HepG2 (cell line): ENCODE measurements at regions not wholly inside any gene's neighbourhood (a gene's known extent, or its start where the extent isn't known, plus 50 kb on each side); places are given as distances from the start of the nearest gene placed in this dataset.

Experiments
- ATAC-seq: fragments of 200-7000 bp; cut with Tn5 transposase; 3 replicates; pipeline ENCODE4 v1.9.1; 2020; ENCODE audit warnings: mild to moderate bottlenecking, moderate library complexity
- BruUV-seq: library from RNA; stranded (reverse); fragments of 400-500 nt; replicated peaks from 2 replicates; lab custom pipeline; 2021; lab: Mats Ljungman, UMichigan
- CTCF ChIA-PET: fragments of 300-600 bp; formaldehyde crosslinking; extraction: SDS; loops from one replicate; lab custom pipeline; 2021; ENCODE audit warnings: low total read pairs, inconsistent platforms, low intra/inter-chr PET ratio; lab: Yijun Ruan, JAX
- POLR2A ChIA-PET: fragments of 350-600 bp; sonication (Branson Sonifier 250); formaldehyde crosslinking; loops from one replicate; lab custom pipeline; 2020; ENCODE audit warnings: antibody characterized with exemption, inconsistent platforms; lab: Yijun Ruan, JAX
- DNase-seq: peaks from one replicate; pipeline ENCODE4 v3.0.0-alpha.2; 2015; ENCODE audit warnings: low spot score
- FAIRE-seq: peaks from 3 replicates; lab custom pipeline; 2011; peaks lifted over from hg19 to GRCh38; lab: Jason Lieb, UNC
- H2AFZ ChIP-seq: one replicate; pipeline ENCODE4 v1.6.1; 2011; ENCODE audit warnings: low read length, inconsistent platforms
- H3K27ac ChIP-seq: fragments of 300-600 bp; 3 replicates; pipeline ENCODE4 v1.8.0; 2011; ENCODE audit warnings: mixed run types, mild to moderate bottlenecking, mixed read lengths, low read length, inconsistent platforms; ENCODE audit not compliant: insufficient read depth; ENCODE audit errors: extremely low read length
- H3K27me3 ChIP-seq, 2 experiments: fragments of 200-600 bp in 1 of 2; 2 replicates in 1 of 2; 3 replicates in 1 of 2; pipeline versions ENCODE4 v1.6.0 to v1.8.0; 2011; ENCODE audit warnings: low read length in 2 of 2, mild to moderate bottlenecking in 2 of 2, moderate library complexity in 2 of 2, inconsistent platforms in 1 of 2; ENCODE audit not compliant: insufficient read depth in 2 of 2, control insufficient read depth in 1 of 2
- H3K36me3 ChIP-seq, 2 experiments: fragments of 200-600 bp in 1 of 2; replicated peaks in 1 of 2; 2 replicates in 1 of 2; 3 replicates in 1 of 2; pipeline versions ENCODE4 v1.5.1 to v1.8.0; 2011; ENCODE audit warnings: low read length in 2 of 2, inconsistent platforms in 1 of 2; ENCODE audit not compliant: insufficient read depth in 2 of 2, control insufficient read depth in 1 of 2
- H3K4me1 ChIP-seq: 2 replicates; pipeline ENCODE4 v1.5.1; 2012; ENCODE audit warnings: low read length, inconsistent platforms; ENCODE audit not compliant: insufficient read depth
- H3K4me2 ChIP-seq: 2 replicates; pipeline ENCODE4 v1.6.0; 2011; ENCODE audit warnings: low read depth, low read length, inconsistent platforms
- H3K4me3 ChIP-seq, 3 experiments: fragments of 200-600 bp in 1 of 3; sonication (generic), shearing (Covaris generic) in 1 of 3; replicated peaks in 1 of 3; 2 replicates each; pipeline ENCODE4 v1.5.1; 2011 to 2016; ENCODE audit warnings: low read length in 3 of 3, inconsistent platforms in 2 of 3, low read depth in 2 of 3, mild to moderate bottlenecking in 2 of 3, control low read depth in 1 of 3, mixed read lengths in 1 of 3; ENCODE audit not compliant: insufficient read depth in 1 of 3
- H3K79me2 ChIP-seq: one replicate; pipeline ENCODE4 v1.6.1; 2011; ENCODE audit warnings: low read length, inconsistent platforms; ENCODE audit not compliant: insufficient read depth
- H3K9ac ChIP-seq: 2 replicates; pipeline ENCODE4 v1.6.0; 2011; ENCODE audit warnings: mild to moderate bottlenecking, low read depth, low read length, inconsistent platforms; ENCODE audit not compliant: insufficient read depth
- H3K9me3 ChIP-seq: 2 replicates; pipeline ENCODE4 v1.5.1; 2012; ENCODE audit warnings: mild to moderate bottlenecking, low read length
- H4K20me1 ChIP-seq: 2 replicates; pipeline ENCODE4 v1.6.0; 2011; ENCODE audit warnings: inconsistent platforms, mild to moderate bottlenecking, low read length, moderate library complexity; ENCODE audit not compliant: insufficient read depth
- AGO2 ChIP-seq: fragments of 200-400 bp; formaldehyde crosslinking; optimal IDR thresholded peaks from 2 replicates; pipeline ENCODE3; 2017; ENCODE audit warnings: mild to moderate bottlenecking, low read depth, low read length, moderate library complexity
- CCDC6 ChIP-seq: sonication (generic); formaldehyde crosslinking; IDR thresholded peaks from 2 replicates; pipeline ENCODE4 v1.8.1; 2022; ENCODE audit warnings: mild to moderate bottlenecking, missing genetic modification reagents, moderate library complexity
- CHD2 ChIP-seq: IDR thresholded peaks from 2 replicates; pipeline ENCODE4 v1.6.1; 2011; ENCODE audit warnings: low read depth, low read length, improper control_type of control experiment
- DNMT1 ChIP-seq: sonication (generic); formaldehyde crosslinking; IDR thresholded peaks from 2 replicates; pipeline ENCODE4 v1.5.1; 2020; ENCODE audit warnings: mild to moderate bottlenecking, missing genetic modification reagents
- FOXJ3 ChIP-seq: sonication (generic); formaldehyde crosslinking; IDR thresholded peaks from 2 replicates; pipeline ENCODE4 v1.4.0; 2020; ENCODE audit warnings: missing genetic modification reagents, mild to moderate bottlenecking, borderline replicate concordance
- KDM2A ChIP-seq: sonication (generic); formaldehyde crosslinking; IDR thresholded peaks from 2 replicates; pipeline ENCODE4 v1.4.0; 2020; ENCODE audit warnings: low read depth, missing genetic modification reagents, borderline replicate concordance
- KLF13 ChIP-seq: sonication (generic); formaldehyde crosslinking; IDR thresholded peaks from 2 replicates; pipeline ENCODE4 v1.4.0; 2020; ENCODE audit warnings: mild to moderate bottlenecking, missing genetic modification reagents
- MXD4 ChIP-seq: IDR thresholded peaks from 2 replicates; pipeline ENCODE4 v1.6.1; 2016; ENCODE audit warnings: mild to moderate bottlenecking, missing biosample characterization, missing genetic modification reagents
- NAIF1 ChIP-seq: sonication (generic); formaldehyde crosslinking; IDR thresholded peaks from 2 replicates; pipeline ENCODE4 v1.5.0; 2020; ENCODE audit warnings: mild to moderate bottlenecking, missing genetic modification reagents, borderline replicate concordance
- PITX1 ChIP-seq: sonication (generic); formaldehyde crosslinking; IDR thresholded peaks from 2 replicates; pipeline ENCODE4 v1.5.1; 2020; ENCODE audit warnings: mild to moderate bottlenecking, missing genetic modification reagents
- SATB2 ChIP-seq: sonication (generic); formaldehyde crosslinking; IDR thresholded peaks from 2 replicates; pipeline ENCODE4 v1.5.0; 2020; ENCODE audit warnings: missing genetic modification reagents
- ZBTB7B ChIP-seq: sonication (generic); formaldehyde crosslinking; IDR thresholded peaks from 2 replicates; pipeline ENCODE4 v1.4.0; 2020; ENCODE audit warnings: missing genetic modification reagents
- ZBTB8A ChIP-seq: sonication (generic); formaldehyde crosslinking; IDR thresholded peaks from 2 replicates; pipeline ENCODE4 v1.4.0; 2020; ENCODE audit warnings: mild to moderate bottlenecking, low read depth, missing genetic modification reagents, borderline replicate concordance
- ZNF468 ChIP-seq: sonication (generic); formaldehyde crosslinking; IDR thresholded peaks from 2 replicates; pipeline ENCODE4 v1.8.0; 2022; ENCODE audit warnings: mild to moderate bottlenecking, moderate library complexity, missing genetic modification reagents
- in situ Hi-C: cut with HindIII; loops from 2 replicates; pipeline ENCODE4 v1.10.0; 2017; ENCODE audit warnings: low pct_unique_long_range_greater_than_20kb; ENCODE audit not compliant: extremely low pct_ligation_motif_present
- intact Hi-C: fragments of 100-400 bp; cut with micrococcal nuclease; formaldehyde crosslinking; loops from one replicate; pipeline ENCODE4 v1.10.0; 2022; ENCODE audit not compliant: unreplicated experiment
- TF ChIP-seq, protein P1 (sequence below): sonication (generic); formaldehyde crosslinking; IDR thresholded peaks from 2 replicates; pipeline ENCODE4 v1.8.0; 2022; ENCODE audit warnings: missing genetic modification reagents, mild to moderate bottlenecking, borderline replicate concordance
- TF ChIP-seq, protein P2 (sequence below): sonication (generic); formaldehyde crosslinking; IDR thresholded peaks from 2 replicates; pipeline ENCODE4 v1.4.0; 2020; ENCODE audit warnings: mild to moderate bottlenecking, missing genetic modification reagents
- TF ChIP-seq, protein P3 (sequence below): IDR thresholded peaks from 2 replicates; pipeline ENCODE4 v1.6.1; 2016; ENCODE audit warnings: low read depth, control low read depth
- TF ChIP-seq, protein P4 (sequence below): sonication (generic); formaldehyde crosslinking; IDR thresholded peaks from 2 replicates; pipeline ENCODE4 v1.9.0; 2022; ENCODE audit warnings: missing genetic modification reagents, mild to moderate bottlenecking, borderline replicate concordance

DNA sequence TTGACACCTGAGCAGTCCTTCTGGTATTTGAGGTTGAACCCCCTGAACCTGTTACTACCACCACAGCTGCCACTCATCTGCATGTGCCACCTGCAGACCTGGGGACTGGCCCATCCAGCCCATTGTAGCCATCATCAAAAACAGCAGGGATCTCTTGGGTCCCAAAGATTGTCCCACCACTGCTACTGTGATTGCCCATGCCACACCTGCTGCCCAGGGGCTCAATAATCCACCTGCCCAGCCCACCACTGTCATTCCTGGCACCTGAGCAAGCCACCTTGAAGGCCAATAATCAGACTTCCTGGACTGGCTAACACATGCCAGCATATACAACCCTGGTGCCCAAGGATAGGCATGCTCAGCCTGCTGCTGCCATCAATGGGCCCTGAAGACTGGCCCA lies 327.6 kb downstream of the CYRIA start:
- ChIA-PET CTCF (no interaction called here), POLR2A (no interaction called here)
- Histone ChIP-seq H3K9ac (no peak overlapping the region), H3K79me2 (no peaks in the 10 kb centered on the region), H4K20me1 (no peaks in the 10 kb centered on the region), H3K36me3 (no peaks in the 10 kb centered on the region), H2AFZ (no peak overlapping the region), H3K4me2 (no peak overlapping the region), H3K9me3 (peaks cover 11% of the 10 kb centered on the region; the same call in 1 of the 2 replicates), H3K27ac (no peak overlapping the region), H3K4me1 (no peaks in the 10 kb centered on the region), H3K27me3 (no peaks in the 10 kb centered on the region; a peak in 1 of 5 replicates), H3K4me3 (no peak overlapping the region)
- BruUV-seq, result no TSS peak
- no peak for TF ChIP-seq ZBTB7B (CRISPR knock-in tag)
- TF ChIP-seq PITX1 (CRISPR knock-in tag), result no peak
- TF ChIP-seq ZNF468 (CRISPR knock-in tag), result no peak
- no peak for TF ChIP-seq MXD4 (CRISPR knock-in tag)
- TF ChIP-seq KLF13, result no peak
- no peak for TF ChIP-seq KDM2A
- TF ChIP-seq SATB2 (CRISPR knock-in tag), result no peak
- no peak for TF ChIP-seq FOXJ3 (CRISPR knock-in tag)
- TF ChIP-seq, protein P1, sequence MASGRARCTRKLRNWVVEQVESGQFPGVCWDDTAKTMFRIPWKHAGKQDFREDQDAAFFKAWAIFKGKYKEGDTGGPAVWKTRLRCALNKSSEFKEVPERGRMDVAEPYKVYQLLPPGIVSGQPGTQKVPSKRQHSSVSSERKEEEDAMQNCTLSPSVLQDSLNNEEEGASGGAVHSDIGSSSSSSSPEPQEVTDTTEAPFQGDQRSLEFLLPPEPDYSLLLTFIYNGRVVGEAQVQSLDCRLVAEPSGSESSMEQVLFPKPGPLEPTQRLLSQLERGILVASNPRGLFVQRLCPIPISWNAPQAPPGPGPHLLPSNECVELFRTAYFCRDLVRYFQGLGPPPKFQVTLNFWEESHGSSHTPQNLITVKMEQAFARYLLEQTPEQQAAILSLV (CRISPR knock-in tag), result no peak
- no peak for TF ChIP-seq CCDC6 (CRISPR knock-in tag)
- TF ChIP-seq, protein P2, sequence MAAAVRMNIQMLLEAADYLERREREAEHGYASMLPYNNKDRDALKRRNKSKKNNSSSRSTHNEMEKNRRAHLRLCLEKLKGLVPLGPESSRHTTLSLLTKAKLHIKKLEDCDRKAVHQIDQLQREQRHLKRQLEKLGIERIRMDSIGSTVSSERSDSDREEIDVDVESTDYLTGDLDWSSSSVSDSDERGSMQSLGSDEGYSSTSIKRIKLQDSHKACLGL (CRISPR knock-in tag), result no peak
- TF ChIP-seq, protein P3, sequence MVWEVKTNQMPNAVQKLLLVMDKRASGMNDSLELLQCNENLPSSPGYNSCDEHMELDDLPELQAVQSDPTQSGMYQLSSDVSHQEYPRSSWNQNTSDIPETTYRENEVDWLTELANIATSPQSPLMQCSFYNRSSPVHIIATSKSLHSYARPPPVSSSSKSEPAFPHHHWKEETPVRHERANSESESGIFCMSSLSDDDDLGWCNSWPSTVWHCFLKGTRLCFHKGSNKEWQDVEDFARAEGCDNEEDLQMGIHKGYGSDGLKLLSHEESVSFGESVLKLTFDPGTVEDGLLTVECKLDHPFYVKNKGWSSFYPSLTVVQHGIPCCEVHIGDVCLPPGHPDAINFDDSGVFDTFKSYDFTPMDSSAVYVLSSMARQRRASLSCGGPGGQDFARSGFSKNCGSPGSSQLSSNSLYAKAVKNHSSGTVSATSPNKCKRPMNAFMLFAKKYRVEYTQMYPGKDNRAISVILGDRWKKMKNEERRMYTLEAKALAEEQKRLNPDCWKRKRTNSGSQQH (CRISPR knock-in tag), result no peak
- TF ChIP-seq, protein P4, sequence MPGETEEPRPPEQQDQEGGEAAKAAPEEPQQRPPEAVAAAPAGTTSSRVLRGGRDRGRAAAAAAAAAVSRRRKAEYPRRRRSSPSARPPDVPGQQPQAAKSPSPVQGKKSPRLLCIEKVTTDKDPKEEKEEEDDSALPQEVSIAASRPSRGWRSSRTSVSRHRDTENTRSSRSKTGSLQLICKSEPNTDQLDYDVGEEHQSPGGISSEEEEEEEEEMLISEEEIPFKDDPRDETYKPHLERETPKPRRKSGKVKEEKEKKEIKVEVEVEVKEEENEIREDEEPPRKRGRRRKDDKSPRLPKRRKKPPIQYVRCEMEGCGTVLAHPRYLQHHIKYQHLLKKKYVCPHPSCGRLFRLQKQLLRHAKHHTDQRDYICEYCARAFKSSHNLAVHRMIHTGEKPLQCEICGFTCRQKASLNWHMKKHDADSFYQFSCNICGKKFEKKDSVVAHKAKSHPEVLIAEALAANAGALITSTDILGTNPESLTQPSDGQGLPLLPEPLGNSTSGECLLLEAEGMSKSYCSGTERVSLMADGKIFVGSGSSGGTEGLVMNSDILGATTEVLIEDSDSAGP (CRISPR knock-in tag), result no peak
- no peak for TF ChIP-seq DNMT1
- no peak for TF ChIP-seq CHD2
- TF ChIP-seq NAIF1, result no peak
- TF ChIP-seq ZBTB8A (CRISPR knock-in tag), result no peak
- TF ChIP-seq AGO2, result no peak
- DNase-seq, result no peak
- intact Hi-C loops, result no loop called here
- no peak for ATAC-seq
- in situ Hi-C loops, result no loop called here
- FAIRE-seq, result no peak
